HG03139 (cell line): ENCODE measurements at regions not wholly inside any gene's neighbourhood (a gene's known extent, or its start where the extent isn't known, plus 50 kb on each side); places are given as distances from the start of the nearest gene placed in this dataset.
"Not testable (repeated sequence)": the region's sequence is repeated elsewhere in the genome, so short reads cannot be mapped to it uniquely, and the experiment has no call there.

Experiments used
- ATAC-seq: cut with Tn5 transposase; IDR thresholded peaks from one replicate; pipeline ENCODE4 v1.9.1; 2021; ENCODE audit not compliant: unreplicated experiment

GRCh38 chr6:9851006-9851405, 563.9 kb downstream of the TFAP2A start:
- ATAC-seq, result no peak

GRCh38 chr6:9848094-9848493, 566.8 kb downstream of the TFAP2A start:
- ATAC-seq, result no peak

DNA sequence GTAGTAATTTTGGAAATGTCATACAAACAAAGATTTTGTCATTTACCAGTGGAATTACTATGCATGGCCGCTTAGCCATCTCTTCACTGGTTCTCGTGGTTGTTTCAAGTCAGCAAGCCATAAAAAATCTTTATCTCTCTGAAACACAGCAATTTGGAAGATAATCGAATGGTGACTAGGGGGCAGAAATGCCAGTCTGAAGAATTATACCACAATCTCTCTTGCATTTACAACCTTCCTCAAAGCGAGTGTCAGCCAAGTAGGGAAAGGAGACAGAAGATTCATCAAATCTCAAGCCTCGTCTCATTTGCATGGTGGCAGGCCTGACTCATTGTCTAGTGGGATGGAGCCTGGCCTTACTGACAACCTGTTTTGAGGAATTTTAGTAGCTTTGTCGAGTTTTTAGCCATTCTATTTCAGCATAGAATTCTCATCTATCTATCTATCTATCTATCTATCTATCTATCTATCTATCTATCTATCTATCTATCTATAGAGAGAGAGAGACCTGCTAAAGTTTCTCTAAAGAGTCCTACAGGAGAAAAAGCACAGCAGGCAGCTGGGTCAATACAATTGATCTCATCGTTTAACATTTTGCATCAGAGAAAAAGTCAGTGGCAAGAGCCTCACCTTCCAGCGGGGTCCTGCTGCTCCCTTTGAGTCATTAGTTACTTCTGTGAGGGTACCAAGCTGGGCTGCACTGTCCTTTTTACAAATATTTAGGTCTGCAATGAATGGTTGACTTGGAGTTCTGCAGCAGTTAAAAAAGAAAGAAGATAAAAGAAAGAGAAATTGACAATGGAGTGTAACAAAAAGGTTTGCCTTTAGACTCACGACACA, 572.8 kb downstream of the TFAP2A start:
- no peak for ATAC-seq

GRCh38 chr6:9834233-9834632, 580.6 kb downstream of the TFAP2A start:
- ATAC-seq, result no peak

DNA sequence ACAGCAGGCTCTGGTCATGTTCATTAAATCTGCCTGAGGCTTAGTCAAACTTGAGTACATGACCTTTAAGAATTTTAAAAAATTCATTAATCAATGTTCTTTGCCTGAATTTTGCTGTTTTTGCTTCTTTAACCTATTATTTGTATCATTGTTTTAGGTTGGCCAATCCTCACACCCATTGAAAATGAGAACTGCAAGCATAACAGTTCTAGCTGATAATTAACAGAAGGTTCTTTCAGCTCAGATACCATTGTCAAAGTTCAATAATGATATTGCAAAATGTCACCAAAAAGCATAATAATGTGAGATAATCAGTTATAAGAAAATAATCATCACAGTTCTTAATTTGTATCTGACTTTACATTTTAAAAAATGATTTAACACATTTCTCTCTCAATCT, 583.1 kb downstream of the TFAP2A start:
- ATAC-seq, result no peak

DNA sequence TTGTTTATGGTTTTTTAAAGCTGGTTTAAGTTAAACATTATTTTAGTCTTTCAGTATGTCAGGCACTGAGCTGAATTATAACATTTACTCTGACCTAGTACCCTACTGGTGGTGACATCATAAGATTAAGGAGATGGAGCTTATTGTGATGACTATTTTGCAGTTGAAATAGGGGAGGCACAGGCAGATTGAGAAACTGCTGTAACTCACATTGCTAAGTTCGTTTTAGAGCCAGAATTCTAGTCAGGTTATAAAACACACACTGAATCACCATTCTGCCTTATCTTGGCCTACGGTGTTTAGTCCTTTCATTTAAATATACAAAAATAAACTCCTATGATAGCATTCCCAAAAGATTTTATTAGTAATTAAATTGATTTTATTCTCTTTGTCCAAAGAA, 584.1 kb downstream of the TFAP2A start:
- no peak for ATAC-seq

DNA sequence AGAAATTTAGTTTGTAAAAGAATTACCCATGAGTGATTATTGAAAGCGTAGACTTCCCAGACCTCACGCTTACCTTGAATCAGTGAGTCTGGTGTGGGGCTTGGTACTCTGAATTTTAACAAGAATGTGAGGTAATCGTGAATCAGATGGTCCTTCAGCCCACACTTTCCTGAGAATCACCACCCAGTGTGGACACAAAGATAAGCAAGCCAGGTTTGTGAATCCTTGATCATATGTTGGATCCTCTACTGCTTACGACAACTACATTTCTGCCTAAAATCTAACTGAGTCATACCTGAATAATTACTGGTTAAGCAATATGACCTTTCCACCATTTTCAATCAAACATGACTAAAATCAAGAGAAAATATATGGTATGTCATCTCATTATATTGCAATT, 589.3 kb downstream of the TFAP2A start:
- no peak for ATAC-seq

DNA sequence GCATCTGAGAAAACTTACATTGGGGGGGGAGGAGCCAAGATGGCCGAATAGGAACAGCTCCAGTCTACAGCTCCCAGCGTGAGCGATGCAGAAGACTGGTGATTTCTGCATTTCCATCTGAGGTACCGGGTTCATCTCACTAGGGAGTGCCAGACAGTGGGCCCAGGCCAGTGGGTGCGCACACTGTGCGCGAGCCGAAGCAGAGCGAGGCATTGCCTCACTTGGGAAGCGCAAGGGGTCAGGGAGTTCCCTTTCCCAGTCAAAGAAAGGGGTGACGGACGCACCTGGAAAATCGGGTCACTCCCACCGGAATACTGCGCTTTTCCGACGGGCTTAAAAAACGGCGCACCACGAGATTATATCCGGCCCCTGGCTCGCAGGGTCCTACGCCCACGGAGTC, 604.1 kb downstream of the TFAP2A start:
- ATAC-seq, result not testable (repeated sequence)

DNA sequence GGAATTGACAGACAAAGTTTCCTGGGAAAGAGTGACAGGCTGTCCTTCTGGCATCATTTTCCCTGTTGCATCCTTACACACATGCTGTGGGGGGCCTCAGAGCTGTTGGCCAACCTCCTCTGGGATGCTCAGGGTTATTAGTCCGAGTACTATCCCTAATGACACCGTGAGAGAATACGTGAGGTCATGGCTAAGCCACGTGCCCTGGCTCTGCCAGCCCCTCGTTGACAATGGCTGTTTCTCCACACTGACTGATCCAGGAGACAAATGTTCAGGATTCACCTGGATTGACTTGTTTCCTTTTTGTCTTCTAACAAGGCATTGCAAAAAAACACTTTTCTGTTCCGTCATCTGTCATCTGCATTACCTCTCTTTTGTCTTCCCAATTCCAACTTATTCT, 604.6 kb downstream of the TFAP2A start:
- no peak for ATAC-seq

DNA sequence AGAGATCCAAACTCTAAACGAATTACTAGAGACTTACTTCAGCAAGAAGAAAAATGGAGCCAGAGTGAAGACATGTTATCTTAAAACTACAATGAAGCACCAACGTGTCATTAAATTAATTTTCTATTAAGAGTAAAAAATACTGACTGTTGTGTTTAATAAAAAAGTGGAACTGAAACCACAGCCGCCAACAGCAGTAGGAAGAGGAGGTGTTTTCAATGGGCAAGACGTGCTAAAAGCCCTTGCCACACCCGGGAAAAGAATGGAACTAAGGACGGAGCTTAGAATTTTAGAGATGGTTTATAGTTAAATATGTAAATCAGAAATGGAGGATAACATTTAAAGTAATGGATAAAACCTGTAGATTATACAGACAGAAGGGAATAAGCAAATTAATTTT, 608.7 kb downstream of the TFAP2A start:
- no peak for ATAC-seq

- ATAC-seq, result no peak
These were observed 613.6 kb downstream of the TFAP2A start for GRCh38 chr6:9801249-9801754.

DNA sequence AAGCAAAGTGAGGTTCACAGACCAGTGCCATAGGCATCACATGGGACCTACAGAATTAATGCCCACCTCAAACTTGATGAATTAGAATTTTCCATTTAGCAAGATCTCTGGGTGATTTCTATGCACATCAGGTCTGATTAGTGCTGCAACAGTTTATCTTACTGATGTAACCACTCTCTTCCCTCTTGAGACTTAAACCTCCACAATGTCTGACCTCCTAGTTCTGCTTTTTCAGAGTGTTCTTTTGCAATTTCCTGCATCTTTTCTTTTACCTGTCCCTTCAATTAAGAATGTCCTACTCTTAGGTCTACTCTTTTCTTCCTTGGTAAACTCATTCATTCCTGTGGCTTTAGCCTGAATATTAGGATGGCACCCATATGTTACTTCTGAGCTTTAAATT, 615.3 kb downstream of the TFAP2A start:
- ATAC-seq, result no peak

DNA sequence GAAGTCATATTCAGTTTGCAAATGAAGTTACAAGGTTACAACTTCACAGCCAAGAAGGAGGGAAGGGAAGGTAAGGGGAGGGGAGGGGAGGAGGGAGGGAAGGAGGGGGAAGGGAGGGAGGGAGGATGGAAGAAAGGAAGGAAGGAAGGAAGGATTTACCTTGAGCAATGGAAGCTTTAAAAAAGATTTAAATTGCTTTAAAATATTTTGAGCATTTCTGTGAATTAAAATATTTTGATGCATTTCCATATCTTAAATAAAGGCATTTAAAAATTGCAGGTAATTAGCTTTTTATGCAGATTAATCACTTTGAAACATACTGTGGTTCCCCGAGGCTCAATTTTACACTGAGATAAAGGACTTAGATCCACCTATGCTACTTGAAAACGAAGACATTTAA, 618.0 kb downstream of the TFAP2A start:
- ATAC-seq, result no peak

- ATAC-seq, result no peak
These were observed 619.0 kb downstream of the TFAP2A start for GRCh38 chr6:9795880-9796279.

DNA sequence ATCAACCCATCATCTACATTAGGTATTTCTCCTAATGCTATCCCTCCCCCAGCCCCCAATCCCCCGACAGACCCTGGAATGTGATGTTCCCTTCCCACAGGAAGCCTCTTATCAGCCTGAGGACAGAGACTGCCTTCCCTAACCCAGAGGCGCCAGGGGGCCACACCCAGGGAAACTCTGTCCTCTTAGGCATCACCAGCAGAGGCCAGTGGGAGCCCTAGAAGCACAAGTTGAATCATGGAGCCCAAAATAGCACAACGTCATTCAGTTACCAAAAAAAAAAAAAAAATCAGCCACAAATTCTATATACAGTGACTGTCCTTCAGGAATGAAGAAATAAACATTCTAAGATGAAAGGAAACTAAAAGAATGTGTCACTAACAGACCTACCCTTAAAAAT, 625.7 kb downstream of the TFAP2A start:
- no peak for ATAC-seq

DNA sequence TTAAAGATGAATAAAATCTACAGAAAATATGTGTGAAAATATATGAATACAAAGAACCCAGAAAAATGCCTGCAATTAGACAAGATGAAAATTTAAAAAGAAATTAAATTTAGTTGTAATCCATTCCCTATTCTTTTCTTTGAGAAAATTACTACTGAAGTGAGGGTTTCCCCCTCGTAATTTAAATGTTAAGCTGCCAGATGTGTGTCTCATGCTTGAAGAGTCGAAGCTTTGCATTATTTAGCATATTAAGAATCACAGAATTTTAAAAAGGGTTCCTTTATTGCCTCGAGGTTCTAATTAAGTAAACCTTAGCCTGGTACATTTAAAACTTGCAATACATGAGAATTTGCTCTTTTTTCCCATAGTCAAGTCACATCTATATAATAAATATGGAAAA, 630.1 kb downstream of the TFAP2A start:
- ATAC-seq, result no peak

DNA sequence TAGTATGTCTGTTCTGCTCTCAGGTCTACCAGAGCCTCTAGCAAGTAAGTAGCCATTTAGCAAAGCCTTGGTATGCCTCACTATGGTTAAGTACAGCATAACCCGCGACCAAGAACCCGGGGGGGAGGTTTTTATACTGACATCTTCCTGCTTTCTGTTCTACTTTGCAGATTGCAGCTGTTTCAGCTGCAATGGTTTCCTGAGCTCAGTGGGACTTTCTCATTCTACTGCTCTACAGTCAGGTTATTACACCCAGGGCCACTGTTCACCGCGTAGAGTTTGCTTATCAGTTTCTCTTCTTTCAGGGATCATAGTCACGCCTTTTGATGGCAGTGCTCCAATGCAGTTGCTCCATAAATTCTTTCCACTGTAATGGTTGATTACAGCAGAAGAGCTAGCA, 631.3 kb downstream of the TFAP2A start:
- no peak for ATAC-seq

DNA sequence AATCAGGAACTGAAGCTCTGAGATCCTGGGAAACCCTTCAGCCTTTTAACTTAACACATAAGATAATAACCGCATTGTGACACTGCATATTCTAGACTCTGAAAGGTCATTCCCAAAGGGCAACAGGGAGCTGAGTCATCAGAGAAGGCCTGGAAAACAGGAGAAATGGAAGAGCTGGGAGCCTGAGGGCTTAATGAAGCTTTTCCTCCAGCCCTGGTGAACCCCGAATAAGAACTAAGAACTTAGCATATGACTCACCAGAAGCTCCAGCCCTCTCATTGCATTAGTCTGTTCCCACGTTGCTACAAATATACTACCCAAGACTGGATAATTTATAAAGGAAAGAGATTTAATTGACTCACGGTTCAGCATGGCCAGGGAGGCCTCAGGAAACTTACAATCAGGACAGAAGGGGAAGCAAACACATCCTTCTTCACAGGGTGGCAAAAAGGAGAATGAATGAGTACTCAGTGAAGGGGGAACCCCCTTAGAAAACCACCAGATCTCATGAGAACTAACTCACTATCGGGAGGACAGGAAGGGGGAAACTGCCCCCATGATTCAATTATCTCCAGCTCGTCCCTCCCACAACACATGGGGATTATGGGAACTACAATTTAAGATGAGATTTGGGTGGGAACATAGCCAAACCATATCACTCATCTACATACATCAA, 648.5 kb downstream of the TFAP2A start:
- ATAC-seq, result no peak

DNA sequence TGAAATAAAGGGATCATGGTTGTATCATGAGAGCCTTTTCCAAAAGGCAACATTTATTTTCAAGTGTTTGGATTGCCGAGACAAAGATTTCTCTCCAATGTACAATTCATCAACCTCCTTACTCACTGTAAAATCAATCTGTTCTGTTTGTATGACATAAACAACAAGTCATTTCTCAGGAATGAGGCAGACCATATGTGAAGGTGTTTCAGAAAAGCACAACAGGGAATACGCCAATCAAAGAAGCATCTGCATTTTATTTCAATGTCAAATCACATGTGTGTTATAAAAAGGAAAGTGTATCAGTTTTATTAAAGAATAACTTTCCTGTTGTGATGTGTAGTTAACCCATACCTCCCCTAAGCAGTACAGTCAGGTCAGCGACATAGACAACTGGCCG, 653.7 kb downstream of the TFAP2A start:
- ATAC-seq, result no peak

- no peak for ATAC-seq
These were observed 660.4 kb downstream of the TFAP2A start for GRCh38 chr6:9754515-9754914.

GRCh38 chr6:9745966-9746365, 668.9 kb downstream of the TFAP2A start:
- ATAC-seq, result no peak

DNA sequence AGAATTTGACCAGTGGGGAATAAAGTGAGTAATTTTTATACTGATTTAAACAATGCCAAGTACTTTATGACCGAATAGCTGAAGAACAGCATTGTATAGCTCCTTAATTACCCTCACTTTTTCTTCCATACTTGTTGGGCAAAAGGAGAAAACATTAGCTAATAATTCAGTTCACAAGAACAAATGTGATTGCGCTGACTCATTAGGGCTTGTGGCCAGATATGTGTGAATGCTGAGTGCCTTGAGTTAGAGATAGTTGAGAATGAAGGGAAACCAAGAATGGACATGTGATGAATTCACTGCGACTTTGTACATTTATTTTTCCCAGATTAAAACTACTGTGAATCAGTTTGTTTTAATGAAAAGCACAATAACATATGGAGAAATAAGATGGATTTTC, 669.4 kb downstream of the TFAP2A start:
- no peak for ATAC-seq
